ENCODE measurements at regions not wholly inside any gene's neighbourhood (a gene's known extent, or its start where the extent isn't known, plus 50 kb on each side); places are given as distances from the start of the nearest gene placed in this dataset.
A peak's percentile ranks its signal among the peaks of the same experiment; 100 is the strongest.
"Not testable (repeated sequence)": the region's sequence is repeated elsewhere in the genome, so short reads cannot be mapped to it uniquely, and the experiment has no call there.

- no peak for DNase-seq
Measured at GRCh38 chr3:72536206-72536877, 311.9 kb downstream of the SHQ1 start.

- DNase-seq = peak in 1 of 3 donors; percentile 27
Measured at GRCh38 chr3:72535772-72536171, 312.5 kb downstream of the SHQ1 start.

- DNase-seq = no peak
Measured at GRCh38 chr3:72533591-72534473, 314.4 kb downstream of the SHQ1 start.

GRCh38 chr3:72530426-72530825 lies 317.8 kb downstream of the SHQ1 start:
- no peak for DNase-seq

GRCh38 chr3:72529081-72529480 lies 319.2 kb downstream of the SHQ1 start:
- no peak for DNase-seq

- DNase-seq = peak in 2 of 3 donors; percentile 13 to 42
Measured at GRCh38 chr3:72523429-72524151, 324.7 kb downstream of the SHQ1 start.

- no peak for DNase-seq
Measured at GRCh38 chr3:72520690-72521308, 327.4 kb downstream of the SHQ1 start.

GRCh38 chr3:72519946-72520604 lies 328.2 kb downstream of the SHQ1 start:
- no peak for DNase-seq

- peak in 1 of 3 donors; percentile 58 for DNase-seq
Measured at GRCh38 chr3:72517921-72518424, 330.3 kb downstream of the SHQ1 start.

GRCh38 chr3:72517336-72517735 lies 330.9 kb downstream of the SHQ1 start:
- no peak for DNase-seq

GRCh38 chr3:72516361-72516760 lies 331.9 kb downstream of the SHQ1 start:
- DNase-seq = no peak

- DNase-seq = peak in 1 of 3 donors; percentile 36
Measured at GRCh38 chr3:72515941-72516340, 332.3 kb downstream of the SHQ1 start.

GRCh38 chr3:72515281-72515680 lies 333.0 kb downstream of the SHQ1 start:
- DNase-seq = peak in 1 of 3 donors; percentile 34

- DNase-seq = no peak
Measured at GRCh38 chr3:72510247-72510646, 338.0 kb downstream of the SHQ1 start.

GRCh38 chr3:72505539-72506405 lies 342.5 kb downstream of the SHQ1 start:
- DNase-seq = no peak

GRCh38 chr3:72497501-72497900 lies 350.7 kb downstream of the SHQ1 start:
- DNase-seq = not testable (repeated sequence)

GRCh38 chr3:72496051-72496670 lies 352.1 kb downstream of the SHQ1 start:
- DNase-seq = no peak

- no peak for DNase-seq
Measured at GRCh38 chr3:72494626-72495025, 353.6 kb downstream of the SHQ1 start.

GRCh38 chr3:72494130-72494529 lies 354.1 kb downstream of the SHQ1 start:
- DNase-seq = no peak

GRCh38 chr3:72492240-72492639 lies 356.0 kb downstream of the SHQ1 start:
- peak; percentile 18 to 92 (median 54) for DNase-seq

All from muscle of back (tissue), 3 donors.